B cell (primary cell): ENCODE measurements at regions not wholly inside any gene's neighbourhood (a gene's known extent, or its start where the extent isn't known, plus 50 kb on each side); places are given as distances from the start of the nearest gene placed in this dataset.

Experiments used
- ATAC-seq: fragments of 200-7000 bp; cut with Tn5 transposase; one replicate; pipeline ENCODE4 v1.10.0; 2021; ENCODE audit warnings: low read depth, mild to moderate bottlenecking, moderate number of reproducible peaks, moderate library complexity
- CTCF ChIA-PET: fragments of 350-600 bp; sonication (Branson Sonifier 250); formaldehyde crosslinking; loops from one replicate; lab custom pipeline; 2021; ENCODE audit warnings: antibody characterized with exemption, inconsistent platforms; lab: Charles Lee
- POLR2A ChIA-PET: fragments of 350-600 bp; sonication (Branson Sonifier 250); formaldehyde crosslinking; loops from one replicate; lab custom pipeline; 2021; ENCODE audit warnings: antibody characterized with exemption; lab: Charles Lee
- DNase-seq: peaks from one replicate; pipeline ENCODE4 v3.0.0; 2013
- H2AFZ ChIP-seq: 2 replicates; pipeline ENCODE4 v1.6.1; 2012; ENCODE audit warnings: mild to moderate bottlenecking, low read depth, low read length; ENCODE audit not compliant: insufficient read depth, poor library complexity, severe bottlenecking
- H3K27ac ChIP-seq, 2 donors: 1 replicate in 1 of 2; 2 replicates in 1 of 2; pipeline ENCODE4 v1.5.1; 2012 to 2013; ENCODE audit warnings: low read length in 2 of 2, mild to moderate bottlenecking in 2 of 2, moderate library complexity in 1 of 2
- H3K27me3 ChIP-seq, 4 experiments: fragments of 200-600 bp in 1 of 4; sonication (generic) in 1 of 4; replicated peaks in 1 of 4; 1 replicate in 2 of 4; 2 replicates in 2 of 4; pipeline versions ENCODE4 v1.6.1 to v1.7.0; 2013 to 2016; ENCODE audit warnings: low read length in 3 of 4, mild to moderate bottlenecking in 2 of 4, mixed read lengths in 1 of 4, moderate library complexity in 1 of 4; ENCODE audit not compliant: insufficient read depth in 4 of 4, control insufficient read depth in 3 of 4; ENCODE audit errors: control extremely low read depth in 1 of 4
- H3K36me3 ChIP-seq, 2 experiments: replicated peaks in 1 of 2; 1 replicate in 1 of 2; 2 replicates in 1 of 2; pipeline versions ENCODE4 v1.6.1 to v1.7.1; 2013; ENCODE audit warnings: low read length in 1 of 2; ENCODE audit not compliant: insufficient read depth in 2 of 2, control insufficient read depth in 1 of 2; ENCODE audit errors: control extremely low read depth in 1 of 2, extremely low read depth in 1 of 2
- H3K4me1 ChIP-seq, 2 donors: fragments of 200-600 bp in 1 of 2; sonication (generic) in 1 of 2; 1 replicate in 1 of 2; 2 replicates in 1 of 2; pipeline versions ENCODE4 v1.5.1 to v1.6.1; 2013 to 2017; ENCODE audit warnings: low read length in 2 of 2; ENCODE audit not compliant: control insufficient read depth in 2 of 2, insufficient read depth in 2 of 2
- H3K4me2 ChIP-seq: replicated peaks from 2 replicates; pipeline ENCODE3; 2012; ENCODE audit warnings: mild to moderate bottlenecking, low read depth, low read length; ENCODE audit not compliant: poor library complexity, severe bottlenecking
- H3K4me3 ChIP-seq, 5 experiments: fragments of 200-600 bp in 1 of 5; sonication (generic) in 1 of 5; 1 replicate in 3 of 5; 2 replicates in 2 of 5; pipeline versions ENCODE4 v1.5.1 to v1.7.0; 2011 to 2016; ENCODE audit warnings: low read length in 4 of 5, mild to moderate bottlenecking in 4 of 5, low read depth in 2 of 5, control low read depth in 1 of 5, moderate library complexity in 1 of 5; ENCODE audit not compliant: insufficient read depth in 1 of 5; ENCODE audit errors: control extremely low read depth in 1 of 5, extremely low read depth in 1 of 5
- H3K79me2 ChIP-seq: fragments of 200-600 bp; sonication (generic); one replicate; pipeline ENCODE4 v1.6.0; 2016; ENCODE audit warnings: low read length; ENCODE audit not compliant: control insufficient read depth, insufficient read depth
- H3K9ac ChIP-seq: fragments of 200-600 bp; sonication (generic); 2 replicates; pipeline ENCODE4 v1.6.1; 2017; ENCODE audit warnings: mild to moderate bottlenecking, low read length, moderate library complexity
- H3K9me3 ChIP-seq, 3 donors: one replicate each; pipeline versions ENCODE4 v1.6.1 to v1.7.1; 2013; ENCODE audit warnings: low read length in 2 of 3; ENCODE audit not compliant: control insufficient read depth in 2 of 3, insufficient read depth in 1 of 3; ENCODE audit errors: control extremely low read depth in 1 of 3
- H4K20me1 ChIP-seq: 2 replicates; pipeline ENCODE4 v1.6.0; 2012; ENCODE audit warnings: mild to moderate bottlenecking, low read length; ENCODE audit not compliant: insufficient read depth, control insufficient read depth, poor library complexity, severe bottlenecking
- H3K27ac Mint-ChIP-seq: one replicate; pipeline ENCODE4 v1.8.0; 2021; ENCODE audit warnings: mixed read lengths
- H3K27me3 Mint-ChIP-seq: one replicate; pipeline ENCODE4 v1.8.0; 2021; ENCODE audit warnings: mixed read lengths
- H3K4me1 Mint-ChIP-seq: one replicate; pipeline ENCODE4 v1.8.0; 2021; ENCODE audit warnings: mixed read lengths
- H3K4me3 Mint-ChIP-seq: one replicate; pipeline ENCODE4 v1.8.0; 2021; ENCODE audit warnings: mixed read lengths
- H3K9me3 Mint-ChIP-seq: one replicate; pipeline ENCODE4 v1.8.0; 2022; ENCODE audit warnings: mixed read lengths; ENCODE audit not compliant: insufficient read depth
- CTCF ChIP-seq: fragments of 200-600 bp; IDR thresholded peaks from one replicate; pipeline ENCODE4 v1.8.0; 2022; ENCODE audit warnings: antibody characterized with exemption, mild to moderate bottlenecking
- EZH2 ChIP-seq: IDR thresholded peaks from 2 replicates; pipeline ENCODE4 v1.6.1; 2012; ENCODE audit warnings: borderline replicate concordance, low read depth, mild to moderate bottlenecking, moderate library complexity, low read length; ENCODE audit not compliant: insufficient read depth, poor library complexity, severe bottlenecking
- WGBS: methylation state at CpG from one replicate; pipeline ENCODE4 v1.1.5; 2013; ENCODE audit warnings: missing lambda C conversion rate; ENCODE audit not compliant: insufficient coverage; 5-methylcytosine and 5-hydroxymethylcytosine counted together
- intact Hi-C: fragments of 100-400 bp; cut with micrococcal nuclease; formaldehyde crosslinking; loops from one replicate; pipeline ENCODE4 v1.10.0; 2022

- H4K20me1 ChIP-seq, result no peaks in the 10 kb centered on the region
Observed at GRCh38 chr4:181848357-181848756, 394.8 kb upstream of the TENM3 start.

DNA sequence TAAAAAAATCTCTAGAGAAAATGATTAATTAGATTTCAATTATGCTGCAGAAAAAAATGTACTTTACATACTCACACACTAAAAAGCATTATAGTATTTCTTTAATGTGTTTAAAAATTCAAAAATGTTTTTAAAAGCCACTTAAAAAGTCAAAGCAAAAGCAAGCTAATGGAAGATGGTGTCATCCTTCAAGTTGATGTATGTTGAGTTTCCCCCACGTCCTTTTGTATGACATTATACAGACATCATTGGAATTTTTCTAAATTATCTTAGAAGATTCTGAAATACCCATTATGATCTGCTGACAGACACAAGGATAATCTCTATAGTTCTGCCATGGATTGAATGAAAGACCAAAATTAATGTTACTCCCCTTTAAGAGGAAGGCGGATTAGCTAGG is 393.7 kb upstream of the TENM3 start:
- ChIA-PET CTCF (no interaction called here), POLR2A (no interaction called here)
- Histone ChIP-seq H3K4me3 (no peak overlapping the region), H3K79me2 (no peaks in the 10 kb centered on the region), H3K36me3 (no peaks in the 10 kb centered on the region), H3K9ac (no peak overlapping the region), H3K9me3 (no peaks in the 10 kb centered on the region), H3K27ac (no peak overlapping the region), H3K4me2 (no peak overlapping the region), H4K20me1 (no peaks in the 10 kb centered on the region), H3K27me3 (no peaks in the 10 kb centered on the region), H3K4me1 (no peaks in the 10 kb centered on the region), H2AFZ (no peak overlapping the region)
- Mint-ChIP-seq H3K9me3 (no peaks in the 10 kb centered on the region), H3K27ac (no peak overlapping the region), H3K4me3 (no peak overlapping the region), H3K4me1 (no peaks in the 10 kb centered on the region), H3K27me3 (no peaks in the 10 kb centered on the region)
- no peak for ATAC-seq
- TF ChIP-seq EZH2 (no peak), CTCF (no peak)
- intact Hi-C loops, result no loop called here
- WGBS, result no CpG with 5 or more reads among the region's 2 CpGs
- no peak for DNase-seq

More at GRCh38 chr4:181848357-181848756, 394.8 kb upstream of the TENM3 start:
- H3K9ac ChIP-seq, result no peak overlapping the region
- H3K27ac ChIP-seq, result no peak overlapping the region
- no peaks in the 10 kb centered on the region for H3K27me3 ChIP-seq
- no peaks in the 10 kb centered on the region for H3K79me2 ChIP-seq
- TF ChIP-seq CTCF (no peak), EZH2 (no peak)
- H3K9me3 Mint-ChIP-seq, result no peaks in the 10 kb centered on the region
- no peaks in the 10 kb centered on the region for H3K27me3 Mint-ChIP-seq
- H3K4me2 ChIP-seq, result no peak overlapping the region
- H2AFZ ChIP-seq, result no peak overlapping the region
- no peaks in the 10 kb centered on the region for H3K4me1 Mint-ChIP-seq
- no peaks in the 10 kb centered on the region for H3K36me3 ChIP-seq
- H3K27ac Mint-ChIP-seq, result no peak overlapping the region
- H3K4me1 ChIP-seq, result no peaks in the 10 kb centered on the region
- ChIA-PET POLR2A (no interaction called here), CTCF (no interaction called here)
- DNase-seq, result no peak
- H3K4me3 ChIP-seq, result no peak overlapping the region
- intact Hi-C loops, result no loop called here
- WGBS, result 95% methylated on average over 3 of the region's 6 CpGs
- H3K4me3 Mint-ChIP-seq, result no peak overlapping the region
- ATAC-seq, result no peak
- H3K9me3 ChIP-seq, result no peaks in the 10 kb centered on the region
